Vagina (tissue), 2 donors: ENCODE measurements at regions not wholly inside any gene's neighbourhood (a gene's known extent, or its start where the extent isn't known, plus 50 kb on each side); places are given as distances from the start of the nearest gene placed in this dataset.

Experiments
- POLR2A ChIP-seq, 2 donors: fragments of 450-650 bp; IDR thresholded peaks; one replicate each; pipeline ENCODE4 v1.6.1; 2017; ENCODE audit warnings: antibody characterized with exemption in 2 of 2, mild to moderate bottlenecking in 2 of 2, moderate library complexity in 2 of 2
- POLR2AphosphoS5 ChIP-seq, 2 donors: sonication (generic); formaldehyde crosslinking; IDR thresholded peaks; one replicate each; pipeline ENCODE4 v1.9.0; 2017; ENCODE audit warnings: antibody characterized with exemption in 2 of 2, mild to moderate bottlenecking in 2 of 2, low read depth in 1 of 2; ENCODE audit not compliant: insufficient read depth in 1 of 2
- TF ChIP-seq, protein P1 (sequence below), 3 experiments: fragments of 450-650 bp in 2 of 3; fragments of 200-600 bp in 1 of 3; sonication (generic) in 1 of 3; IDR thresholded peaks; one replicate each; pipeline ENCODE4 v1.5.1; 2017 to 2019; ENCODE audit warnings: antibody characterized with exemption in 3 of 3, mild to moderate bottlenecking in 2 of 3, moderate library complexity in 2 of 3

GRCh38 chr14:38528582-38528981, 272.7 kb upstream of the CLEC14A start:
- TF ChIP-seq POLR2AphosphoS5 (IDR thresholded peaks at IDR 0.05; ENCODE audit: insufficient read depth in 1 of 2, low read depth in 1 of 2) (no peak), POLR2A (IDR thresholded peaks at IDR 0.05) (no peak)
- TF ChIP-seq, protein P1, sequence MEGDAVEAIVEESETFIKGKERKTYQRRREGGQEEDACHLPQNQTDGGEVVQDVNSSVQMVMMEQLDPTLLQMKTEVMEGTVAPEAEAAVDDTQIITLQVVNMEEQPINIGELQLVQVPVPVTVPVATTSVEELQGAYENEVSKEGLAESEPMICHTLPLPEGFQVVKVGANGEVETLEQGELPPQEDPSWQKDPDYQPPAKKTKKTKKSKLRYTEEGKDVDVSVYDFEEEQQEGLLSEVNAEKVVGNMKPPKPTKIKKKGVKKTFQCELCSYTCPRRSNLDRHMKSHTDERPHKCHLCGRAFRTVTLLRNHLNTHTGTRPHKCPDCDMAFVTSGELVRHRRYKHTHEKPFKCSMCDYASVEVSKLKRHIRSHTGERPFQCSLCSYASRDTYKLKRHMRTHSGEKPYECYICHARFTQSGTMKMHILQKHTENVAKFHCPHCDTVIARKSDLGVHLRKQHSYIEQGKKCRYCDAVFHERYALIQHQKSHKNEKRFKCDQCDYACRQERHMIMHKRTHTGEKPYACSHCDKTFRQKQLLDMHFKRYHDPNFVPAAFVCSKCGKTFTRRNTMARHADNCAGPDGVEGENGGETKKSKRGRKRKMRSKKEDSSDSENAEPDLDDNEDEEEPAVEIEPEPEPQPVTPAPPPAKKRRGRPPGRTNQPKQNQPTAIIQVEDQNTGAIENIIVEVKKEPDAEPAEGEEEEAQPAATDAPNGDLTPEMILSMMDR (IDR thresholded peaks at IDR 0.05): no peak
